Jurkat, Clone E6-1 (cell line): ENCODE measurements at regions not wholly inside any gene's neighbourhood (a gene's known extent, or its start where the extent isn't known, plus 50 kb on each side); places are given as distances from the start of the nearest gene placed in this dataset.
A peak's percentile ranks its signal among the peaks of the same experiment; 100 is the strongest.

Experiments
- DNase-seq: peaks from one replicate; pipeline ENCODE4 v3.0.0-alpha.2; 2011; ENCODE audit warnings: low read depth, low spot score
- H3K4me3 ChIP-seq: 2 replicates; pipeline ENCODE4 v1.5.1; 2011; ENCODE audit warnings: mild to moderate bottlenecking, low read length, control low read depth, moderate library complexity

DNA sequence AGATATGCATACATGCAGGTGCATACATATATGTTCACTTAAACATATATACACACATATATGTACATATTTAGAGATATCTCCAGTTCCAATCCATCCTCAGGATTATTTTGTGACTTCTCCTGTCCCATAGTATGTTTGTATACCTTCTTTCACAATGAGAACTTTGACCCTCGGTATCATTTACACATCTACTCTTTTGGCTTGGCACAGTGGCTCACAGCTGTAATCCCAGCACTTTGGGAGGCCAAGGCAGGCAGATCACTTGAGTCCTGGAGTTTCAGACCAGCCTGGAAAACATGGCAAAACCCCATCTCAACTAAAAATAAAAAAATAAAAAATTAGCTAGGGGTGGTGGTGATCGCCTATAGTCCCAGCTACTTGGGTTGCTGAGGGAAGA lies 148.1 kb upstream of the CCL2 start:
- H3K4me3 ChIP-seq: no peak overlapping the region

DNA sequence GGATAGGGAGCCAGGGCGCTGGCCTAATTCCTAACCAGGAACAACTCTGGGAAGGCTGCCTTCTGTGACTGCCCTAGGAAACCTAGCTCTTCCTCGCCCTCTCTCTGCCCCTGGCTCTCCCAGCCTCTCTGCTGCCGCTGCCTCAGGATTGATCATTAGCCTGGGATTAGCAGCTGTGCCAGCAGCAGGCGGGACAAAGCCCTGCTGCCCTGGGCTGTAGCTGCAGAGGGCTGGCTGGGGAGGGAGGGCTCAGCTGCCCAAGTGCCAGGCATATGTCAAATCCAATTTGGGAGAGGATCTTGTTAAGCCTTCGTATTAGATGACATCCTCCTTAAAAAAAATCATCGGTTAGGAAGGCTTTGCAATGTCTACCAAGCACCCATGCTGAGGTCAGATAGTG lies 144.8 kb upstream of the CCL2 start:
- DNase-seq: no peak
- no peak overlapping the region for H3K4me3 ChIP-seq

More for the DNA sequence above, 148.1 kb upstream of the CCL2 start:
- no peak for DNase-seq

DNA sequence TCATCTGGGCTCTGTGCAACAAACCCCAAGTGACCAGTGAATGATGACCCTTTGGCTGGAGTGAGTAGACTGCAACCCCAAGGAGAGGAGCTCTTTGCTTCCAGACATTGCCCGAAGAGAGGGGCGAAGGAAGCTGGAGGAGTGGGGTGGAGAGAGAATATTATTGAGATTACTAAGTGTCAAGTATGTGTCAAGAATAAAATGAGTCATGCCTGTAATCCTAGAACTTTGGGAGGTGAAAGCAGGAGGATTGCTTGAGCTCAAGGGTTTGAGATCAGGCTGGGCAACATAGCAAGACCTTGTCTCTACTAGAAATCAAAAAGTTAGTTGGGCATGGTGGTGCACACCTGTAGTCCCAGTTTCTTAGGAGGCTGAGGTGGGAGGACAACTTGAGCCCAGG lies 142.0 kb upstream of the CCL2 start:
- no peak overlapping the region for H3K4me3 ChIP-seq
- DNase-seq: no peak

DNA sequence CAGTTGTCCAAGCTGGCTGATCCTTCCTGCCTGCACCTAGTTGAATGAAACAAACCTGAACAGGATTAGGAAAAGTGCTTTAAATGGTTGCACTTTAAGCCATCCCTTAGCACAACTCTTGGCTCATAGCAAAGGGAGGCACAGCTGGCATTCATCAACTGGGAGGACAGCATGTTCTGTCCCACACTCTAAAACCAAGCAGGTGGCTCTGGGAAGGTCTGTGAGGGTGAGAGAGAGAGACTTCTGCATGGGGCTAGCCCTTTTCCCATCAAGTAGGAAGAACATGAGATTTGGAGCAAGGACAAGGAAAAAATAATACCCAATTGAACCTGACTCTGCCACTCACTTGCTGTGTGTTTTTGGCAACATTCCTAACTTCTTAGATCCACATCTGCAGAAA lies 140.9 kb upstream of the CCL2 start:
- no peak overlapping the region for H3K4me3 ChIP-seq
- no peak for DNase-seq

DNA sequence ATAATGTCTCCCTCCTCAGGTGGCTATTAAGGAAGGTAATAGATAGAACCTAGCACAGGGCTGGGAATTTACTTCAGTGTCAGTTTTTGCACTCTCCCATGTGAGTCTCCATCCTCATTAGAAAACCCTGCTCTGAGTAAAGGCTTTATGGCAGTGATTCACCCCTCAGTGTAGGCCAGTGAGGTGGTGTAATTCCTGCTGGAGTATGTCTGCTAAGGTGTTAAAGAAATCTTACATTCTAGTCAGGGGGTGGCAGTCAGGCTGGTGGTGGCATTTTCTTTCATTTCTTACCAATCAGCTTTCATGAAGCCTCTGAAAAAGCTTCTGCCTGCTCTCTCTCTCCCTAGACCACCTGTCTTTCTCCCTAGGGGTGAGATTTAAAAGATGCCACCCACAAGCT lies 138.8 kb upstream of the CCL2 start:
- no peak for DNase-seq
- no peak overlapping the region for H3K4me3 ChIP-seq

DNA sequence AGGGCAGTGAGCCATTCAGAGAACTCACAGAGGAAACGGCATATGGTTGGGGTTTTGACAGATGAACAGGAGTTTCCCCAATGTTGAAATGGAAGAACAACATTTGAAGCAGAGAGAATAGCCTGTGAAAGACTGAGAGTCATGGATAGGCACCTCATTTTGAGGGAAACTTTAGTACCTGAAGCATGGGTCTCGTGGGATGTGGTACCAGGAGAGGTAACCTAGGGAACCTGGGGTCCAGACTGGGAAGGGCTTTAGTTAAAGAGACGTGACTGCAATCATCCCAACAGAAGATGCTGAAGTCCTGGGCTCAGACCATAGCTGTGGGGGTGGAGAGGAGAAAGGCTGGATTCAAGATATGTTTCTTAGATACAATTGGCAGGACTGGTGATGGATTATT lies 137.8 kb upstream of the CCL2 start:
- H3K4me3 ChIP-seq: no peak overlapping the region
- DNase-seq: no peak

DNA sequence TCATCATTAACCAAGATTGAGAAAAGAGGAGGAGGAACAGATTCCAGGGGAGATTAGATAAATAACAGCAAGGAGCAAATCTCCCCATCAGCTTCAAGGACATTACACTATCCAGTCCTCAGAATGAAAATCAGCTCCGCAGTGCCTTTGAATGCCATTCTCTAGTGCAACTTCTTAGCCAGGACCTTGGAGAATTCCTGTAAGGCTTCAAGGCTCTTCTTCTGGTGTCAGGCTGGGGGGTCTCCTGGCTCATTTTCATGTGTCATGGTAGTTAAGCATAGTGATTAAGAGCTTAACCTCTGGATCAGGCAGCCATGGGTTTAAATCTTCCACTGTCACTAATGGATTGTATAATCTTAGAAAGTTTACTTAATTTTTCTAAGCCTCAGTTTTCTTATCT lies 137.3 kb upstream of the CCL2 start:
- no peak for DNase-seq
- H3K4me3 ChIP-seq: no peak overlapping the region

DNA sequence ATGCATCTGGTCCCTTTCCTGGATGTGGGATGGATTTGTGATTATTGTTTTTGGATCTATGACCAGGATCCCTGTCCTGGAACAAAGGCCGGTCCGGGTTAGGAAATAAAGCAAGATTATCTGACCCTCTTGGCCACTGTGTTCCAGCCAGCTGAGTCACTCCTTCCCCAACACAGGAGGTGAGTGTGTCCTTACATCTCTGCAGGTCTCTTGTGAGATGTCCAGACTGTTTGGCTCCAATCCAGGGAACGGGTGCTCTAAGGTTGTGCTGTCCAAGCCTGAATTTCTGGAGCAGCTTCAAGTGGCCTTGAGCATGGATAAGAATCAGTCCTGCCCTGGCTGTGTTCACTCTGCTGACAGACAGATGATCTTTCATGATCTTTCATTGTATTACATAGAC lies 136.5 kb upstream of the CCL2 start:
- H3K4me3 ChIP-seq: no peak overlapping the region
- DNase-seq: no peak

DNA sequence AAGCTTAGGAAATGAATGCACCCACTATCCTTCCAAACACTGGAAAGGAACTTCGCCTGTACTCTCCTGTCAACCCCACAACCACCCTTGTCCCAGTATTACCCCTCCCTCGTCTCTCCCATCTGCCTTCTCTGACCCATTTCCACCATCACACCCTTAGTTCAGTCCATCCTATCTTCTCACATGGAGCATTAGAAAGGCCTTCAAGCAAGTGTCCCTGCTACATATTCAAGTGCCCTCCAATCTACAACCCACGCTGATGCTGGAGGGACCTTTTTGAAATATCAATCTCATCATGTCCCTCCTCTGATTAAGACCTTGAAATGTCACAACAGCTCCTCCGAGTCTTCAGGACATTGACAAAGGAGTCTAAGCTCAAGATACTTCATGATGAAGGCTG lies 133.8 kb upstream of the CCL2 start:
- DNase-seq: no peak
- no peak overlapping the region for H3K4me3 ChIP-seq

DNA sequence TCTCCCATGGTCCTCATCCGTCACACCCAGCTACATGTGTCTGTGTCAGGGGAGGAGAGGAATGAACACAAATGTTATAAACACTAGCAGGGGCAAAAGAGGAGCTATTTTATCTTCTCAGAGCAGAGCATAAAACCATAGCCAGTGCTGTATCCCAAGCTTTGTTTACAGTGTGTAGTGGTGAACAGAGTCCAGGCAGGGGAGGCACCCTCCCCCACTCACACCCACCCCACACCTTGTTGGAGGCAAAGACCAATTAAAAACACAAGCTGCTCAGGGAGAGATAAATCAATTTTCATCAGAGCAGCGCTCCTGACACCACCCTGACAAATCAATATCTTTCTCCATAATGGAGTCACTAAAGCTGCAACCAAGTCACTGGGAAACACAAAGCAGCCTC lies 132.6 kb upstream of the CCL2 start:
- DNase-seq: no peak
- no peak overlapping the region for H3K4me3 ChIP-seq

DNA sequence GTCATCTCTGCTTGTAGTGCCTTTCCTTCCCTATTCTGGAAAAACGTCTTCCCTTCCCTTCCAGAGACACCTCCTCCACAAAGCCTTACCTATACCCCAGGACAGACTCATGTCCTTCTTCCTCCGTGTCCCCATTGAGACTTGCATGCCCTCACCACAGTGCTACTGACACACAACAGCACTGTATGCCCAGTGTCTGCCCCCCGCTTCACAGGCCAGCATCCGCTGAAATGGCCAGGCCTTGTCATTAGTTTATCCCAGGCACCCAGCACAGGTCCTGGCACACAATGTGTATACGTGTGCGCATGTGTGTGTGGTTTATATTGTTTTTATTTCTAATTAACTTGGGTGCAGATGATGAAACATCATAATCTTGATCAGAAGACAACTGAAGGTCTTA lies 130.1 kb upstream of the CCL2 start:
- no peak overlapping the region for H3K4me3 ChIP-seq
- no peak for DNase-seq

DNA sequence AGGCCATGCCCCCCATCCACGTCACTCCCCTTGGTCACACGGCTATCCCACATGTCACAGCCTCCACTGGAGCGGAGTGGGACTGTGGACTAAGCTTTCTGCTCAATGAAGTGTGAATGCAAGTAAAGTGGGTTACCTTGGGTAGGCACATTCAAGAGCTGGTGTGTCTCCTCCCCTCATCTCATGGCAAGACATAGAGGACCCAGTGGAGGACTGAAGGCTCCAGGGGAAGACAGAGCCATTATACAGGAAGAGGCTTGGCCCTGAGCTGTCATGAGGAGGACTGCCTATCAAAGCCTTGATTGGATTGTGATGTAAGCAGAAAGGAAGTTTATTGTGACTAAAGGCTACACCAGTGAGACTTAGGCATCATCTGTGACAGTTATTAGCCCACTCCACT lies 129.2 kb upstream of the CCL2 start:
- no peak overlapping the region for H3K4me3 ChIP-seq

DNA sequence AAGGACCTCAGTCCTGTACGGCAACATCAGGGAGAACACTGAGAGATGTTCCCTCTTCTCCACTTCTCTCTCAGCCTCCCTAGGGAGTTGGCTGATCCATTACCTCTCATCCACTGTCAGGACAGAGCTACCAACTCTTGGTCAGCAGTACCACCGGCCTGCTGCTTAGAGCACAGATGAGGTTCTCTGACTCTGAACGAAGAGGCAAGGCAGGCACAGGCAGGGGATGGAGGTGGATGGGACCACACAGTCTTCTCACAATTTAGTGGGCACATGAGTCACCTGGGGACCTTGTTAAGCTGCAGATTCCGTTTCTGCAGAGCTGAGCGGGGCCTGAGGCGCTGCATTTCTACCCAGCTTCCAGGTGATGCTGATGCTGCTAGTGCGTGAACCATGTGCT lies 128.6 kb upstream of the CCL2 start:
- DNase-seq: no peak
- no peak overlapping the region for H3K4me3 ChIP-seq

More for the DNA sequence above, 129.2 kb upstream of the CCL2 start:
- DNase-seq: no peak

DNA sequence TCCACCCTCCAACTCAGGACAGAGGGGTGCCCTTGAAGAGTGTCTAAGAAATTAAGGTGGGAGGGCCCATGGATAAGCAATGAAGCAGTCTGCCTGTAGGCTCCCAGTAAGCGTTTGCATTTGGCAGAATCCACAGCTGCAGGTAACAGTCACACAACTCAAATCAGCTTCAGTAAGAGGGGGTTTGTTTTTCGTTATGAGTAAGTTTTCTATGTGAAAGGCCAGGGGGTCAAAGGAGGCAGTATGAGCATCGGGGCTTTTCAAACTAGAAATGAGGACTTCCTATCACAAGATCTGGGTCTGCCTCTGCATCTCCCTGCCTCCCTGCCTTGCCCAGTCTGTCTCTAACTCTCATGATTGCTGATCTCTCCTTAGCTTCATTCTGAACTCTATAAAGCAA lies 128.1 kb upstream of the CCL2 start:
- DNase-seq: no peak

DNA sequence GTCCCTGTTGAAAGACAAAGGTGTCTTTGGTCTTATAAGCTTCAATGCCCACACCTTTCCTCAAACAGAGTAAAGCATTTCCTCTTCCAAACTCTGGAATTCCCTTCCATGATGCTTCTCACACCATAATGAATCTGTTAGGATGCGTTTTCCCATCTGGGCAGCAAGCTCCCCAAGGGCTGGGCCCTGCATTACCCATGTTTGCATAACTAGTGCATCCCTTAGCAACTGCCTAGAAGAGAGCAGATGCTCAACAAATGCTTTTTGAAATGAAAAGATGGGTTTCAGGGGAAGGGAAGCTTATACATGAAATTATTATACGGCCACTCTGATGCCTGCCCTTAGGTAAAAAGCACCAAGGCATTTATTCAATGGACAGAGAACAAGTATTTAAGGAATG lies 124.5 kb upstream of the CCL2 start:
- no peak for DNase-seq
- H3K4me3 ChIP-seq: no peak overlapping the region

More for the DNA sequence above, 128.1 kb upstream of the CCL2 start:
- H3K4me3 ChIP-seq: no peak overlapping the region

DNA sequence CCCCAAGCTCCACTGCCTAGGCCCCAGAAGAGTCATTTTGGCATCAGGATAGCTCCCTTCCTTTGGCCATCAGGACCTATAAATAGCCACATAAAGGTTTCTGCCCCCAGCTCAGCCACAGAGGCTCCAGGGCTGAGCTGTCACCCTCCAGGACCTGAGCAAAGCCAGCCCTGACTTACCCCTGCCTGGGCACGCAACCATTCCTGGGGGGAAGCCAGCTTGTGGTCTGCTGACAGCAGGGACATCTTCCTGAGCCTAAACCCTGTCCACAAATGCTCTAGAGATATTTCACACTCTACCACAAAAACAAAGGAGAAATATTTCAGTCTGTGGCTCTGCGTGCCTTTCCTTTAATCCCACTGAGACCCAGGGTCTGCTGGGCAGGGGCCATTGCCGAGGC lies 123.7 kb upstream of the CCL2 start:
- H3K4me3 ChIP-seq: no peak overlapping the region
- DNase-seq: no peak

DNA sequence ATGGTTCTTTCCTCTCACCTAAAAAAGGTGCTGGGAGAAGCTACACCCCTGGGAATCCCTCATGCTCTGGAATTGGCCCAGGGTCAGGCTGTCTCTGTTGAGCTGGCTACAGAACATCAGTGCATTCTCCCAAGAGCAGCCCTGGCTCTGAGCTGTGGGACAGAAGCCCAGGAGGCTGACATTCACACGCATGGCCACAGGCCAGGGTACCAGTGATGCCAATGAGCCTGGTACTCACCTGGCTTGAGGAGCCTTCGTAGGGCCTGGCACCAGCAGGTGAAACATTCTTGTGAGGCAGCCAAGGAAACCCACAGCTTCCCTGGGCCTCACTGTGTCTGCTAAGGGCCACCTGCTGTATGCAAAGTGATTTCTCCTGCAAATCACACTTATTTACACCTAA lies 121.7 kb upstream of the CCL2 start:
- H3K4me3 ChIP-seq: no peak overlapping the region
- no peak for DNase-seq

DNA sequence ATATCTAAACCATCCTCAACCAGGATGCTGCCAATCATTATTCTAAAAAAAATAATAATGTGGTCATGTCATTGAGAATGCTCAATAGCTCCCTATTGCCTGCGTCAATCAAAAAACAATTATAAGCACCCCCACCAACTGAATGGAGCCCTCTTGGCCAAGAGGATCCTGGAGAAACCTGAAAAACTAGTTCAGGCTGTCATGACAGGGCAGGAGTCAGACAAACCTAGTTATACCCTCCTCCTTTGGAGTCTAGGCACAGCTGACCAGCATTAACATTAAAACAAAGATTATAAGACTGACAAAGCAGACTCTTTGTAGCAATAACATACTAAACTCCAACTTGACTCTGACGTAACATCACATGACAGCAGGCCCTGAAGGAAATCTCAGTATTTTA lies 119.2 kb upstream of the CCL2 start:
- DNase-seq: no peak

DNA sequence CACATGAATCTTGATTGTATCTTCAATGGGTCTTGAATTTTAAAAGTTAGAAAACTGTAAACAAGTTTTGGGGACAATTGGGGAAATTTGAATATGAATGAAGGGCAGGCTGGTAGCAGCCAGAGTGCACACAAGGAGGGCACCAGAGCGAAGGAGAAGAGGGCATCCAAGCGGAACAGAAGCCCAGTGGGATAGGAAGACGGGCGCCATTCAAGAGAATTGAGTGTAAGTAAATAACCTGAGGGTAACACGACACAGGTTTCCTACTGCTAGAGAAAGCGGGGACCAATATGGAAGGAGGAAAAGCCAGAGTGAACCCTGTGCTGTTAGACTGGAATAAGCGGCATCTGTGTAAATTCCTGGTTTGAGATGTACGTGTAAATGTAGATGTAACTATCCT lies 115.1 kb upstream of the CCL2 start:
- no peak overlapping the region for H3K4me3 ChIP-seq
- no peak for DNase-seq

More for the DNA sequence above, 119.2 kb upstream of the CCL2 start:
- H3K4me3 ChIP-seq: no peak overlapping the region

DNA sequence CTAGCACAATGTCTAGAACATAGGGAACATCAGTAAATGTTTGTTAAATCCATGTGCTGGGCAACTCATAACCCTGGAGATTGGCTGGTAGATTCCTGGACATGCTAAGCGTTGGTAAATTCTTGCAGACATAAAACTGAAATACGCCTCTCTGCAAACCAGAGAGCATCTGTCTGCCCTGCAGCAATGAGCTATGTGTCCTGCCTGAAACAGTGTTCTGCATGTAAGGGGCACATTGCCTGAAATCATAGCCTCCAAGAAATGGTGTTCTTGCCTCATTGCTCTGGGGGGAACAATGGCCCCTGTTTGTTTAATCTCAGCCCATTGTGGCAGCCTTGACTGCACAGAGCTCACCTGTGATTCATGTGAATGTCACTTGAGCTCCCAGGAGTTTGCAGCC lies 113.5 kb upstream of the CCL2 start:
- DNase-seq: no peak
- no peak overlapping the region for H3K4me3 ChIP-seq

DNA sequence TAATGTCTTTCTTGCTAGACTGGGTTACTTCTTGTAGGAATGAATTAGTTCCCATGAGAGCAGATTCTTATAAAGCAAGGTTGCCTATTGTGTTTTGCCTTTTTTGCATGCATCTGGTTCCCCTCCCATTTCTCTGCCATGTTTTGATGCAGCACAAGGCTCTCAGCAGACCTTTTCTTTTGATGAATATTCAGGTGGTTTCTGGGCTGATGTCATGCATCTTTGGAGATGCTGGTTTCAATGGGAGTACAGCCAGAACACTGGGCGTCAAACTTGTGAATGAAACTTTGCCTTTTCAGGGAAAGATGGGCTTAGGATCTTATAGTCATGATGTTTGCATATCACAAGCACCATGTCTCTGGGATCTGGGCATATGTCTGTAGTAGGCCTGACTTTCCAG lies 111.7 kb upstream of the CCL2 start:
- no peak for DNase-seq
- no peak overlapping the region for H3K4me3 ChIP-seq

DNA sequence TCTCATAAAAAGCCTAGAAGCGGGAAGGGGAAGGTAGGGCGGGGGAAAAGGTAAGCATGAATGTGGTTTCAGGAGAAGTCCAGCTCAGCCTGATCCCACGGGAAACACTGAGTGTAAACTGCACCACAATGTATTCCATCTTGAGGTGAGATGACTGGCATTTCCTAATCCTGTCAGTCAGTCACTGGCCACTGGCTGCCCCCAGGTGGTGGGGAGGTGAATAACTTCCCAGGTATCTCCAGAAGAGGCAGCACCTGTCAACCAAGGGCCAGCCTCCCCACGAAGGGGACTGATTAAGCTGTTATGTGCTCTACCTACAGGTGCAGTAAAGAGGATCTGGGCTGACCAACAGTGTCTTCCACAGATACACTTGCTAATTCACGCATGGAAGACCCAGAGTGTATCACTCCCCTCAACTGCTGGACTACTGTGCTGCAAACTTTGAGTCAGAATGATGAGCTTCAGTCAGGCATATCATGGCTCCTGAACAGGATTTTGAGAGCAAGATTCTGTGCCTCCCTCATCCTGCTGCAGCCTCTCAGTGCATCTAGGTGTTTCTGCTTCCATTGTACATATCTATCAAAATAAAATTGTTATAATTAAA lies 108.5 kb upstream of the CCL2 start:
- no peak overlapping the region for H3K4me3 ChIP-seq
- DNase-seq: peak; percentile 37
